ENCODE measurements at regions not wholly inside any gene's neighbourhood (a gene's known extent, or its start where the extent isn't known, plus 50 kb on each side); places are given as distances from the start of the nearest gene placed in this dataset.
"Not testable (repeated sequence)": the region's sequence is repeated elsewhere in the genome, so short reads cannot be mapped to it uniquely, and the experiment has no call there.

DNA sequence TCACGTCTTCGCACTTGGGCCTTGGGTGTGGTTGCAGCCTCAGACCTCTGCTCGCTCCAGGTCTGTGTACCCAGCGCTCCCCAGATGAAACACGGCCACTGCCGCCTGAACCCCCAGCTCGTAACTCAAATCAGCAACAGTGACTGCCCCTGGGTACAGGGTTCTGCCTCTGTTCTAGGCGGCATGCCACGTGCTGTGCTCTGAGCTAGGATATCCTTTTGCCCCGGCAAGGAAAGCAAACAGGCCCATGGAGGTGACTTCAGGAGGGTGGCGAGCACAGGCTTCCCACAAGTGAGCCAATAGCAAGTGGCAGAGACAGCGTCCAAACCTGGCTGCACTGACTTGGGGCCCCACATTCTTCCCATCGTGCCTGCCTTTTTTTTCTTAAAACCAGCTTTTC lies 96.3 kb upstream of the PZP start:
- not testable (repeated sequence) for DNase-seq

DNA sequence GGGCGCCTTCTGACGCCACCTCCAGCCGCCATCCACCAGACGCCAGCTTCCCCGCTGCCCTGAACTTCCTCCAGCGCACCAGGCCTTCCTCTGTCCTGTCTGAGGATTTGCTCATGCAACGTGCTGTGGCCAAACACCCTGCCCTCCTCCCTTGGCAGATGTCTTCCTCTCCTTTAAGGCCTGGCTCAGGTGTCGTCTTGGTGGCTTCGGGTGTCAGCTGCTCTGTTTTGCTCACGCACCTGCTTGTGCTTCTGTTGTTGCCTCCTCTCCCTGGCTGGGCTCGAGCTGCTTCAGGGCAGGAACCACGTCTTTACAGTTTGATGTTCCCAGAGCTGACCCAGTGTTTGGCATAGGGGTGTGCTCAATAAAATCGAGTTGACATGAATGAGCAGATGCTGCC lies 87.7 kb upstream of the PZP start:
- not testable (repeated sequence) for DNase-seq

DNA sequence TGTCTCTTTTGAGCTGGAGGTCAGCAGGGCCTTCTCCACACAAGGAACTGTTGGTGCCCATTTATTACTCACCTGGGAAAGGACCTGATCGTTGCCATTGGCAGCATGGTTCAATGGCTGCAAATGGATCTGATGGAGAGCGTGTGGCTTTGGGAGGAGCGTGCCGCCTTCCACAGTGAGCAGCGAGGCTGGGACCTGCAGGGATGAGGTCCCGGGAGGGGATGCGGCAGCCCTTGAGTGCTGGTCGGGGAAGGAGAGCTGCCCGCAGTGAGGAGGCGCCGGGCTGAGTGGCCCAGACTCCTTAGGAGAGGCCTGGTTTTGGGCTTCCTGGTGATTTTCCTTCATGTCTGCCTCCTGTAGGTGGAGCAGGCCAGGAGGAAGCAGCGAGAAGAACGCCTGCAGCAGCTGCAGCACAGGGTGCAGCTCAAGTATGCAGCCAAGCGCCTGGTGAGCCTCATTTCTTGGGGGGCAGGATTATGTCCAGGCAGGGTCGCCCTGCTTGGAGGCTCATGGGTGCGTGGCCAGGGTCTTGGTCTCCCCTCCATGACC lies 86.0 kb upstream of the PZP start:
- DNase-seq = not testable (repeated sequence)

DNA sequence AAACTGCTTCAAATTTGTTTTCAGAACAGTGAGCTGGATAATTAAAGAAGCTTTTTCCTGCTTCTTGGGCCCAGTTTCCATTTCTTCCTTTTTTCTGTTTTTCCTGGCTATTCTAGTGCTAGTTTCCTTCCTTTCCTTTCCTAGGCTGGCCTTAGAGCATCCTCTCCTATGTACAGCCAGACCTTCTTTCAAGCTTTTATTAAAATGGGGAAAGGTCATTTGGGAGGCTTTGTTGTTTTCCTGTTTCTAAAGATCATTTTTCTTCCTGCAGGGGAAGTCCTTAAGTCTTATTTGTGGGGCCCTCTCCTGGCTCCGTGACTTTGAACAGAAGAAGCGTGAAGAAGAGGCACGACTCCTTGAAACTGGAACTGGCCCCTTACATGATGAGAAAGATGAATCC lies 85.2 kb upstream of the PZP start:
- not testable (repeated sequence) for DNase-seq

DNA sequence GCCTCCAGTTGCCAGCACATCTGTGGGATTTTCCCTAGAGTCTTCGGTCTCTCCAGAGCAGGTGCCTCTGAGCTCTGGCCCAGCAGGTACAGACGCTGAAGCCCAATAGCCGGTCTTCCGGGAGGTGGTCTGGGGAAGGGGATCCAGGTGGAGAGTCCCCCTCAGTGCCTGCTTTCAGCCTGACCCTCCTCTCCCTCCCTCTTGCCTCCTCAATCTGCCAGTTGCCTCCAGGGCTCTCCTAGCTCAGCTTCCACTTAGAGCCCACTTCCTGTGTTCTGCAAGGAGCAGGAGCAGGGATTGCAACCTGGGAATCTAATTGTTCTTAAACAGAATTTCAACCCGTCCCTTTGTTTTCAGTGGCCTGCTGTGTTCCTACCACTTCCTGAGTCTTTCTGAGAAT lies 81.8 kb upstream of the PZP start:
- DNase-seq = not testable (repeated sequence)

DNA sequence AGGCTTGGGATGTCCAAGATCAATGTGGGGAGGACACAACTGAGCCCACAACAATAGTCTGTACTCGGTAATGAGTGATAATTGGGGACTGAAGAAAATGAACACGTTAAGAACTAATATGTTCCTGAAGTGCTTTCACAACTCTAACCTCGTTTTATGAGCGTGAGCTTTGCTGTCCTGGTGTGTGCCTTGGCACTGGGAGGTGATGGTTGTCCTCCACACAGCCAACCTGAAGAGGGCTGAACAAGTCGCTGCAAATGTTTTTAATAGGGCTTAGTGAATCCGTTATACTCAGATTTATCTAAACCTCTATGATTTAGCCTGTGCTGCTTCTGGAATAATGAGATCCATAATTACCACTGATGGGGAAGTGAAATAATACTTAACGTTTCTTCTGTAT lies 76.5 kb upstream of the PZP start:
- not testable (repeated sequence) for DNase-seq

DNA sequence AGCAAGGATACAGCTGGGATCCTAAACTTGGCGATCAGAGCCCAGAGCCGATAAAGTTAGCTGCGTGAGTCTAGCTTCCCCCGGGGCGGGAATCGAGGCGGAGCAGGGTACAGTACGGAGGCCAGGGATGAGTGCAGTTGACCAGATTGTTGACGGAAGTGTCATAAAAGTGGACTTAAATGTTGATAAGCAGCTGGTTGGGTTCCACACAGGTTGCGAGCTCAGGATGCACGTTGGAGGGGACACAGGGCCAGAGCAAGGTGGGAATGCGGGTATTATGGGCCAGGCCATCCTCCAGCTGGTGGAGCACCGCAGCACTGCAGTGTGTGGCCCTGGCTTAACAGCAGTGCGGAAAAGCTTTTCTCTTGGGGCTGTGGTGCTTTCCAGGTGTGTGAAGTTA lies 76.0 kb upstream of the PZP start:
- DNase-seq = not testable (repeated sequence)

DNA sequence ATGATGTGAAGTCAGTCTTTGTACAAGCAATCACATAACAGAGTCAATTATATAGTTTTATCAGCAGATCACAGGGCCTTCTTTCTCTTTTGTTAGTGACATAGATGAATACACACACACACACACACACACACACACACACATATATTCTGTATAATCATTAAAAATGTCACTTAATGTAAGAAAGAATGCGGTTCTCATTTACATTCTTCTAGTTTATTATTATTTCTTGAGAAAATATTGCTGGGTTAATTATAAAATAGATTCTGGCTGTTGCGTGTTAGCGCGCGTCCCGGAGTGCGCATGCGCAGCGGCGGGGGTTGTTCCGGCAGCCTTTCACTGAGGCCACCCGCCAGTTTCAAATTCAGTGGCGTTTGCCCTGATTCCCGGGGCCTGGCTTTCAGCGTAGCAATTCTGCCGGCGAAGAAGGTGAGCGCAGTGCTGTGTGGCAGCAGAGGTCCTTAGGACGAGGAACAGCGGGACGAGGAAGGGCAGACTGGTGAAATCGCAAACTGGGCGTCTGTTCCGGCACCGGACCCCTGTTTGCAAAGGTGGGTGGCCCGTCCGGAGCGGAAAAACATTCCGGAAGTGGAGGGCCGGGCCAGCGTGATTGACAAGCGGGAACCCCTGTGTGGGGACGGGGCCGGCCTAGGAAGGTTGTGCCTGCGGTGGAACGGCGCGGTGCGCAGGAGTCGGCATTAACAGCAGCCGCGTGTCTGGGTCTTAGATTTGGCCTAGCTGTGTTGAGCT lies 75.3 kb upstream of the PZP start:
- peak; percentile 72 for DNase-seq

DNA sequence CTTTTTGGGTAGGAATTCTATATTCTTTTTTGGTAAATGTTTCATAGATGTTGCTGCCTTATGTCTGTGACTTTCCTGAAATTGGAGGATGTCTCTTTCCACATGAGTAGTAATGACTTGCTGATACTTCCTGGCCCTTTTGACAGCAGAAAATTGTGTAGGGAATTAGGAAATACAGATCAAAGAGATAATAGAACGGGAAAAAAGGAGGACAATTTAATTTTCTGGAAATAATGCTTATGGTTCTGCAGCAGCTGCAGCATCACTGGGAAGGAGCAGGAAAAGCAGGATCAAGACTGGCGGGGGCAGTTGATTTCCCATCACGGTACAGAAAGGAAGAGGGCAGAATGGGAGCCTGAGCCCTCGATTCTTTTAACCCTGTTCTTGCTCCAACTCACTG lies 68.8 kb upstream of the PZP start:
- DNase-seq = no peak

DNA sequence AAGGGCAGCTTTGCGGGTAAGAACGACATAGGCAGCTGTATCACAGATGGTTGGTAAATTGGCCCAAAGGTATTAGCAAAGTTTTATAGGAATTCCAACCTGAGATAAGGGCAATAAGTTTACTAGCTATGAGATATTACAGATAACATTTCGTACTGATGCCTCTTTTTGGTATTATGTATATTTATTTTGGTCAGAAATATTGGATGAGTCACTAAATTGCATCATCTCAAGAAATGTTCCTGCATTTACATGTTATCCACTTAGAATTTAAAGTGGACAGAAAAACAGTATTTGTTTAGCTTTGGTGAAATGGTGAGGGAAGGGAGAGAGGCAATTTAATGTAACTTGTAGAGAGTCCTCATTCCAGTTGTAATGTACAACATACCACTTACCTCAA lies 65.1 kb upstream of the PZP start:
- DNase-seq = no peak

DNA sequence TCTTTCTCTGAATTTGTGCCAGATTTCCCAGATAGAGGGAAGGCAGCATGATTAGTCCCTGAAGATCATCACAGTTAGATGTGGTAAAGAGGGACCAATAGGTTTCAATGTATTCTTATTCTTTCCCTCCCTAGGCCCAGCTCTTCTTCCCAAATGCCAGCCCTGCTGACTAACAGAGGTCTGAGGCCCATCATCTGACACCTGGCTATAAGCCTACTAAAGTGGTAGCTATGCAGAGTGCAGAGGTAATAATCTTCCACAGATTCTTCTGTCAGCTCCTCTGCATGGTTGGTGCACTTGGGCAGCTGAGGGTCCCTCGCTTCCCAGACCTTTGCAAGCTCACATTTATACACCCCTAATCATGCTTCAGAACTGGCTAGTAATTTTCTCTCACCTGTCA lies 63.7 kb upstream of the PZP start:
- no peak for DNase-seq

DNA sequence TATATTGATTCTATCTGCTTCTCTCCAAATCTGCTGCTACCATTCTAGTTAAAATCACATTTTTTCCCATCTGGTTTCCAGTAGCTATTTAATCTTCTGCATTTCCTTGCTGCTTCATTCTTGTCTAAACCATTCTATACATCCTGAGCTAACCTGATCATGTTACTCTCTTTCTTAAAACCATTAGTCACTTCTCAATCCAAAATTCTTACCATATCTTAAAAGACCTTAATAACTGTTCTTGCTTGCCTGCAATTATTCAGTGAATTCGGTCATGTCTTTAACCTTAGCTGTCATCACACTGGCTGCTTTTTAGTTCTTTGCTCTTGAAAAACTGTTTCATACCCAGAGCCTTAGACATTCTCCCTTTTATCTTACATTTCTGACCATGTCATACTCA lies 56.4 kb upstream of the PZP start:
- DNase-seq = no peak

DNA sequence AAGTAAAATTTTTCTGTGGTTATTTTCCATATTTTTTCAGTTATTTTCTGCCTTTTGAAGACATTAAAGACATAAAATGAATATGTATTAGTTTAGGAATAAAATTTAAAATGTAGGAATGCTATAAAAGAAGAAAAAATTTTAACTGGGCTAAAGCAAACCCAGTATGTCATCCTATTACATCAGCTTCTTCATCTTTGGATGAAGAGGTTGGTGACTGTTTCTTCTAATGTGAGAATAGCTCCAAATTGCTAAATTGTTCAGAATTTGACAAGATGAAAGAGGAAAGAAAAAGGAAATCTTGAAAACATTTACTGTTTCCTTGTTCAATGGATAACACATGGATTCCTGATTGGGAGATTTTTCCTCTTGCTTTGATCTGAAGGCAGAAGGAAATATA lies 52.7 kb upstream of the PZP start:
- DNase-seq = no peak

DNA sequence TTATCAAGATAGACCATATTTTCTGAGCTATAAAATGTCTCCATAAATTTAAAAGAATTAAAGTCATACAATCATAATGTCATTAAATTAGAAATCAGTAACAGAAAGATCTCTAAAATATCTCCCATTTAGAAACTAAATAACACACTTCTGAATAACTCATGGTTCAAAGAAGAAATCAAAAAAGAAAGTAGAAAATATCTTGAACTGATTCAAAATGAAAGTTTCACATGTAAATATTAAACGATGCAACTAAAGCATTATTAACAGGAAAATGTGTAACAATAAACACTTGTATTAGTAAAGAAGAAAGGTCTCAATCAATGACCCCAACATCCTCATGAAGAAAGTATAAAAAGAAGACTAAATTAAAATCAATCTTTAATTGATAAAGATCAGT lies 50.5 kb upstream of the PZP start:
- no peak for DNase-seq
